H1 (cell line): ENCODE measurements at regions not wholly inside any gene's neighbourhood (a gene's known extent, or its start where the extent isn't known, plus 50 kb on each side); places are given as distances from the start of the nearest gene placed in this dataset.

Source experiments
- CTCF ChIA-PET: fragments of 300-600 bp; sonication (Branson Sonifier 250); formaldehyde crosslinking; loops from one replicate; lab custom pipeline; 2021; ENCODE audit not compliant: partially characterized antibody; lab: Charles Lee
- POLR2A ChIA-PET: fragments of 300-600 bp; sonication (Branson Sonifier 250); formaldehyde crosslinking; loops from one replicate; lab custom pipeline; 2021; ENCODE audit warnings: inconsistent platforms; ENCODE audit not compliant: partially characterized antibody; lab: Charles Lee
- DNase-seq, 2 experiments: peaks; one replicate each; pipeline versions ENCODE4 v3.0.0 to v3.0.0-alpha.2; 2010 to 2022; ENCODE audit warnings: low spot score in 2 of 2, low read depth in 1 of 2, mixed read lengths in 1 of 2
- FAIRE-seq: peaks from 2 replicates; lab custom pipeline; 2011; peaks lifted over from hg19 to GRCh38; lab: Jason Lieb, UNC
- H2AFZ ChIP-seq: 2 replicates; pipeline ENCODE4 v1.8.1; 2012; ENCODE audit warnings: low read length, inconsistent platforms
- H2AK5ac ChIP-seq: 2 replicates; pipeline ENCODE4 v1.6.1; 2013; ENCODE audit warnings: low read depth, low read length
- H2BK120ac ChIP-seq: replicated peaks from 2 replicates; pipeline ENCODE3; 2013; ENCODE audit warnings: low read depth, low read length, inconsistent platforms
- H2BK12ac ChIP-seq: 2 replicates; pipeline ENCODE4 v1.6.1; 2013; ENCODE audit warnings: low read depth, low read length
- H2BK15ac ChIP-seq: 2 replicates; pipeline ENCODE4 v1.6.1; 2013; ENCODE audit warnings: low read length
- H2BK20ac ChIP-seq: 2 replicates; pipeline ENCODE4 v1.6.1; 2013; ENCODE audit warnings: low read length
- H2BK5ac ChIP-seq: 2 replicates; pipeline ENCODE4 v1.6.1; 2013; ENCODE audit warnings: low read depth, low read length
- H3K14ac ChIP-seq: 2 replicates; pipeline ENCODE4 v1.6.1; 2013; ENCODE audit warnings: inconsistent platforms; ENCODE audit not compliant: insufficient read length
- H3K18ac ChIP-seq: 2 replicates; pipeline ENCODE4 v1.6.1; 2013; ENCODE audit warnings: low read length; ENCODE audit errors: extremely low read depth
- H3K23ac ChIP-seq: 2 replicates; pipeline ENCODE4 v1.6.1; 2013; ENCODE audit warnings: inconsistent platforms; ENCODE audit not compliant: insufficient read length
- H3K23me2 ChIP-seq: 2 replicates; pipeline ENCODE4 v1.6.1; 2013; ENCODE audit warnings: low read depth, low read length
- H3K27ac ChIP-seq: 2 replicates; pipeline ENCODE4 v1.6.1; 2011; ENCODE audit warnings: low read depth, low read length, inconsistent platforms
- H3K27me3 ChIP-seq, 4 experiments: replicated peaks in 1 of 4; 1 replicate in 1 of 4; 2 replicates in 3 of 4; pipeline versions ENCODE4 v1.6.1 to v1.8.1; 2011 to 2013; ENCODE audit warnings: low read length in 3 of 4, mild to moderate bottlenecking in 3 of 4, inconsistent platforms in 2 of 4, mixed read lengths in 2 of 4, moderate library complexity in 1 of 4; ENCODE audit not compliant: control insufficient read depth in 3 of 4, insufficient read depth in 3 of 4; ENCODE audit errors: extremely low read depth in 1 of 4
- H3K36me3 ChIP-seq, 4 experiments: 2 replicates each; pipeline versions ENCODE4 v1.6.1 to v1.8.1; 2011 to 2013; ENCODE audit warnings: mild to moderate bottlenecking in 4 of 4, low read length in 3 of 4, moderate library complexity in 2 of 4, control low read depth in 1 of 4, inconsistent platforms in 1 of 4; ENCODE audit not compliant: insufficient read depth in 4 of 4, control insufficient read depth in 2 of 4
- H3K4ac ChIP-seq: replicated peaks from 2 replicates; pipeline ENCODE3; 2013; ENCODE audit warnings: low read length, low read depth, mixed read lengths, inconsistent platforms; ENCODE audit not compliant: insufficient read length
- H3K4me1 ChIP-seq, 4 experiments: replicated peaks in 1 of 4; 1 replicate in 1 of 4; 2 replicates in 3 of 4; pipeline versions ENCODE4 v1.6.1 to v1.8.1; 2011 to 2013; ENCODE audit warnings: low read length in 3 of 4, inconsistent platforms in 2 of 4, mixed read lengths in 1 of 4; ENCODE audit not compliant: insufficient read depth in 4 of 4, control insufficient read depth in 3 of 4
- H3K4me2 ChIP-seq, 2 experiments: 2 replicates each; pipeline versions ENCODE4 v1.6.1 to v1.8.1; 2011 to 2013; ENCODE audit warnings: low read depth in 2 of 2, low read length in 2 of 2, control low read depth in 1 of 2, inconsistent platforms in 1 of 2, mild to moderate bottlenecking in 1 of 2; ENCODE audit not compliant: insufficient read depth in 1 of 2
- H3K4me3 ChIP-seq, 4 experiments: fragments of 200-600, 300-600 bp in 1 of 4; sonication (generic), shearing (Covaris generic), sonication (Bioruptor Twin) in 1 of 4; 2 replicates each; pipeline versions ENCODE4 v1.5.1 to v1.8.1; 2011 to 2016; ENCODE audit warnings: low read length in 4 of 4, low read depth in 3 of 4, control low read depth in 2 of 4, inconsistent platforms in 2 of 4, mild to moderate bottlenecking in 2 of 4, mixed read lengths in 1 of 4, moderate library complexity in 1 of 4; ENCODE audit not compliant: insufficient read depth in 2 of 4; ENCODE audit errors: extremely low read depth in 1 of 4
- H3K56ac ChIP-seq: replicated peaks from 2 replicates; pipeline ENCODE3; 2013; ENCODE audit warnings: low read depth, mild to moderate bottlenecking, mixed read lengths, low read length, inconsistent platforms; ENCODE audit not compliant: insufficient read length
- H3K79me1 ChIP-seq: 2 replicates; pipeline ENCODE4 v1.6.1; 2013; ENCODE audit warnings: low read depth, low read length, control low read depth
- H3K79me2 ChIP-seq, 2 experiments: 2 replicates each; pipeline versions ENCODE4 v1.6.1 to v1.8.1; 2012 to 2013; ENCODE audit warnings: low read length in 2 of 2, mild to moderate bottlenecking in 2 of 2, inconsistent platforms in 1 of 2; ENCODE audit not compliant: insufficient read depth in 2 of 2, control insufficient read depth in 1 of 2
- H3K9ac ChIP-seq, 4 experiments: replicated peaks in 1 of 4; 1 replicate in 1 of 4; 2 replicates in 3 of 4; pipeline versions ENCODE4 v1.6.1 to v1.8.1; 2011 to 2013; ENCODE audit warnings: low read depth in 3 of 4, low read length in 3 of 4, control low read depth in 2 of 4, mild to moderate bottlenecking in 2 of 4, moderate library complexity in 2 of 4, inconsistent platforms in 1 of 4; ENCODE audit errors: extremely low read depth in 1 of 4
- H3K9me3 ChIP-seq, 2 experiments: 2 replicates each; pipeline versions ENCODE4 v1.6.1 to v1.8.1; 2012 to 2013; ENCODE audit warnings: mild to moderate bottlenecking in 2 of 2, moderate library complexity in 2 of 2, control low read depth in 1 of 2, inconsistent platforms in 1 of 2, low read depth in 1 of 2, low read length in 1 of 2, mixed read lengths in 1 of 2; ENCODE audit not compliant: insufficient read depth in 2 of 2
- H4K20me1 ChIP-seq, 2 experiments: replicated peaks in 1 of 2; 2 replicates each; pipeline versions ENCODE3 to v1.8.1; 2011 to 2013; ENCODE audit warnings: inconsistent platforms in 2 of 2, low read length in 2 of 2, mild to moderate bottlenecking in 1 of 2; ENCODE audit not compliant: insufficient read depth in 2 of 2, control insufficient read depth in 1 of 2
- H4K5ac ChIP-seq: 2 replicates; pipeline ENCODE4 v1.6.1; 2013; ENCODE audit warnings: low read length, low read depth, mixed read lengths, inconsistent platforms; ENCODE audit not compliant: insufficient read length
- H4K8ac ChIP-seq: 2 replicates; pipeline ENCODE4 v1.8.0; 2013; ENCODE audit warnings: mild to moderate bottlenecking, moderate library complexity, low read length, inconsistent platforms; ENCODE audit not compliant: insufficient read depth; ENCODE audit errors: extremely low read depth
- H4K91ac ChIP-seq: replicated peaks from 2 replicates; pipeline ENCODE3; 2013; ENCODE audit warnings: low read length, mixed read lengths, inconsistent platforms; ENCODE audit not compliant: insufficient read length
- BACH1 ChIP-seq: IDR thresholded peaks from 2 replicates; pipeline ENCODE4 v1.6.1; 2012; ENCODE audit warnings: low read length, improper control_type of control experiment
- CEBPB ChIP-seq: IDR thresholded peaks from 2 replicates; pipeline ENCODE4 v1.6.1; 2012; ENCODE audit warnings: low read depth, low read length
- PHF8 ChIP-seq: fragments of 200-600 bp; sonication (generic); conservative IDR thresholded peaks from 2 replicates; pipeline ENCODE4 v1.7.1; 2012; ENCODE audit warnings: low read depth, mild to moderate bottlenecking, inconsistent platforms, low read length, moderate library complexity
- POLR2A ChIP-seq, 2 experiments: IDR thresholded peaks; 1 replicate in 1 of 2; 2 replicates in 1 of 2; pipeline ENCODE4 v1.6.1; 2011; ENCODE audit warnings: low read depth in 2 of 2, low read length in 2 of 2, mild to moderate bottlenecking in 2 of 2; ENCODE audit errors: control extremely low read depth in 1 of 2
- RNF2 ChIP-seq: fragments of 200-900, 300-1000 bp; sonication (generic); IDR thresholded peaks from 2 replicates; pipeline ENCODE4 v1.7.1; 2016; ENCODE audit warnings: borderline replicate concordance, low read depth, mild to moderate bottlenecking, antibody characterized with exemption, low read length; ENCODE audit not compliant: poor library complexity, severe bottlenecking; ENCODE audit errors: missing control alignments
- RXRA ChIP-seq: IDR thresholded peaks from 2 replicates; pipeline ENCODE4 v1.6.1; 2011; ENCODE audit warnings: low read depth, mild to moderate bottlenecking, low read length, moderate library complexity; ENCODE audit not compliant: insufficient read depth
- SP1 ChIP-seq: IDR thresholded peaks from 2 replicates; pipeline ENCODE4 v1.6.1; 2011; ENCODE audit warnings: low read depth, low read length
- SP4 ChIP-seq: IDR thresholded peaks from 2 replicates; pipeline ENCODE4 v1.6.1; 2012; ENCODE audit warnings: low read length, inconsistent platforms
- TEAD4 ChIP-seq: IDR thresholded peaks from 2 replicates; pipeline ENCODE4 v1.6.1; 2012; ENCODE audit warnings: low read depth, low read length, inconsistent platforms, mixed read lengths
- WGBS, 2 experiments: shearing (Covaris generic) in 1 of 2; methylation state at CpG; one replicate each; pipeline versions ENCODE4 v1.1.6 to v1.1.7; 2013 to 2015; ENCODE audit warnings: low lambda C conversion rate in 2 of 2, mixed read lengths in 2 of 2, inconsistent platforms in 1 of 2, low coverage in 1 of 2, missing lambda C conversion rate in 1 of 2; ENCODE audit not compliant: insufficient replicate concordance in 2 of 2, insufficient coverage in 1 of 2, insufficient read length in 1 of 2; ENCODE audit errors: extremely low coverage in 1 of 2, missing lambda C conversion rate in 1 of 2; 5-methylcytosine and 5-hydroxymethylcytosine counted together

DNA sequence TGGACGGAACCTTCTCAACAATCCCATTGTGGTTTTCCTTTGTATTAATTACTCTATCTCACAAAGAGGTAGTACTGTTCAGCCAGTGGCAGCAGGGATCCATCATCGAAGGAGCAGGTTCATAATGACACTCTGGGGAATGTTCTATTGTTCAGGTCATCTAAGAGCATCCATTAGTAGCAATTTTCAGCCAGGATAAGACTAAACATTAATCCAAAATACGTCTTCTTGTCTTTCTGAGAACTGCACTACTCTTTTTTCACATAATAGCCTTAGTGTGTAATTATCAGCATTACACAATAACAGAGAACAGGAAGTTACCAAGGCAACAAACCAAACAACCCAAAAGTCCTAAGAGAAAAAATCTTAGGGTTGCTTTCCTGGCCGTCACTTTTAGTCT lies 259.5 kb upstream of the VWC2 start:
- H3K79me1 ChIP-seq, result no peaks in the 10 kb centered on the region
- H3K27ac ChIP-seq, result no peak overlapping the region
- H3K9ac ChIP-seq, result no peak overlapping the region
- H3K14ac ChIP-seq, result no peak overlapping the region
- TF ChIP-seq PHF8 (no peak), SP4 (no peak), RXRA (no peak), POLR2A (IDR thresholded peaks at IDR 0.05; ENCODE audit: control extremely low read depth in 1 of 2, low read depth in 2 of 2, low read length in 2 of 2) (no peak), BACH1 (no peak), CEBPB (no peak), TEAD4 (no peak), RNF2 (no peak), SP1 (no peak)
- no peak overlapping the region for H4K8ac ChIP-seq
- no peak overlapping the region for H2BK120ac ChIP-seq
- H4K20me1 ChIP-seq, result no peaks in the 10 kb centered on the region
- H3K23ac ChIP-seq, result no peak overlapping the region
- DNase-seq (no peak), FAIRE-seq (no peak)
- H3K23me2 ChIP-seq, result no peaks in the 10 kb centered on the region
- H3K9me3 ChIP-seq, result no peaks in the 10 kb centered on the region
- H4K5ac ChIP-seq, result no peak overlapping the region
- no peak overlapping the region for H2AK5ac ChIP-seq
- H4K91ac ChIP-seq, result no peak overlapping the region
- H3K4me3 ChIP-seq, result no peak overlapping the region
- no peaks in the 10 kb centered on the region for H3K27me3 ChIP-seq
- ChIA-PET CTCF (no interaction called here), POLR2A (no interaction called here)
- no peak overlapping the region for H3K56ac ChIP-seq
- H2BK20ac ChIP-seq, result no peak overlapping the region
- no peak overlapping the region for H3K4ac ChIP-seq
- H3K18ac ChIP-seq, result no peak overlapping the region
- H2BK12ac ChIP-seq, result no peak overlapping the region
- no peaks in the 10 kb centered on the region for H3K79me2 ChIP-seq
- H3K4me2 ChIP-seq, result no peak overlapping the region
- no peaks in the 10 kb centered on the region for H3K4me1 ChIP-seq
- H2AFZ ChIP-seq, result no peak overlapping the region
- no peak overlapping the region for H2BK15ac ChIP-seq
- H3K36me3 ChIP-seq, result no peaks in the 10 kb centered on the region
- WGBS, 2 experiments, result 77% methylated on average over 4 of the region's 4 CpGs; no CpG with 5 or more reads in 1 of the 2 experiments
- H2BK5ac ChIP-seq, result no peak overlapping the region
